ENCODE measurements at regions not wholly inside any gene's neighbourhood (a gene's known extent, or its start where the extent isn't known, plus 50 kb on each side); places are given as distances from the start of the nearest gene placed in this dataset.

DNA sequence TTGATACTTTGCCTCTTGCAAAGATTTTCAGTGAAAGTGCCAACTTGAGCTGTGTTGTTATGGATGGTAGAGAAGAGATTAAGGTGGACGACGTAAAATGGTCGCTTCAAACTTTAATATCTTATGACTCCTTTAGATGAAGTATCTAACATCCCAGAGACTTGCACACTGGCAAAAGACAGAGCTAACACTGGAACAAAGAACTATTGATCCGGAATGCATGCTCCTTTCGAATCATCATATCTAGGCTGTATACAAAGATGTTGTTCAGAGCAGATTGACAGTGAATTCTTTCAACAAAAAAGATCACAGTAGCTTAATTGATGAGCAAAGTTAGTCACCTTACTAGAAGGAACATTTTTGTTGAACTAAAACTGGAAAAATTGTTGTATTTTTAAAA lies 592.7 kb downstream of the NXPH1 start:
- Histone ChIP-seq H3K4me1 (no peaks in the 10 kb centered on the region), H3K9me3 (no peaks in the 10 kb centered on the region), H3K4me3 (no peak overlapping the region), H3K36me3 (ENCODE audit: low read depth, missing control alignments) (no peaks in the 10 kb centered on the region), H3K27me3 (no peaks in the 10 kb centered on the region), H3K27ac (no peak overlapping the region)
- intact Hi-C loops (cut with DNase I; ENCODE audit: low total_unique reads) = no loop called here
- no peak for TF ChIP-seq POLR2A (IDR thresholded peaks at IDR 0.05)
- TF ChIP-seq, protein P1, sequence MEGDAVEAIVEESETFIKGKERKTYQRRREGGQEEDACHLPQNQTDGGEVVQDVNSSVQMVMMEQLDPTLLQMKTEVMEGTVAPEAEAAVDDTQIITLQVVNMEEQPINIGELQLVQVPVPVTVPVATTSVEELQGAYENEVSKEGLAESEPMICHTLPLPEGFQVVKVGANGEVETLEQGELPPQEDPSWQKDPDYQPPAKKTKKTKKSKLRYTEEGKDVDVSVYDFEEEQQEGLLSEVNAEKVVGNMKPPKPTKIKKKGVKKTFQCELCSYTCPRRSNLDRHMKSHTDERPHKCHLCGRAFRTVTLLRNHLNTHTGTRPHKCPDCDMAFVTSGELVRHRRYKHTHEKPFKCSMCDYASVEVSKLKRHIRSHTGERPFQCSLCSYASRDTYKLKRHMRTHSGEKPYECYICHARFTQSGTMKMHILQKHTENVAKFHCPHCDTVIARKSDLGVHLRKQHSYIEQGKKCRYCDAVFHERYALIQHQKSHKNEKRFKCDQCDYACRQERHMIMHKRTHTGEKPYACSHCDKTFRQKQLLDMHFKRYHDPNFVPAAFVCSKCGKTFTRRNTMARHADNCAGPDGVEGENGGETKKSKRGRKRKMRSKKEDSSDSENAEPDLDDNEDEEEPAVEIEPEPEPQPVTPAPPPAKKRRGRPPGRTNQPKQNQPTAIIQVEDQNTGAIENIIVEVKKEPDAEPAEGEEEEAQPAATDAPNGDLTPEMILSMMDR (IDR thresholded peaks at IDR 0.05) = no peak
- WGBS, 2 donors = 80 to 83% methylated on average over 5 of the region's 5 CpGs
- DNase-seq = no peak

DNA sequence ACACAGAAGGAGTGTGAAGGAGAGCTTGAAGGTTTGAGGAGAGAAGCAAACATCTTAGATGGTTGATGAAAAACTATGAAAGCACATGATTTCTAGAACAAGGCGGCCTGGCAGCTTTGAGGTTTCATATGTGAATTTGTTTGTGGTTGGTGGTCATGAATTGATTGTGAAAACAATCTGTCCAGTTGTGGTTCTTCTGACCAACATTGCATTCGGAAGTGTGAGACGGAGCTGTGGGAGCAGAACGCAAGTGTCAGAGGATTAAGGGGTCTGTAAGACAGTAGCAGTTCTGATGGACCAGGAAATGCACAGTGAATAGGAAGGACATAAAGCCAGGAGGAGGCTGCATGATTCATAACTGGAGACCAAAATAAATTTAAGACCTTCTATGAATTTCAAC lies 594.6 kb downstream of the NXPH1 start:
- no peaks in the 10 kb centered on the region for H3K9me3 ChIP-seq
- intact Hi-C loops (cut with DNase I; ENCODE audit: low total_unique reads) = no loop called here
- H3K27me3 ChIP-seq = no peaks in the 10 kb centered on the region
- no peak overlapping the region for H3K27ac ChIP-seq
- no peak for TF ChIP-seq POLR2A (IDR thresholded peaks at IDR 0.05)
- TF ChIP-seq, protein P1 (IDR thresholded peaks at IDR 0.05) = no peak
- no peak overlapping the region for H3K4me3 ChIP-seq
- WGBS, 2 donors = 91 to 94% methylated on average over 4 of the region's 4 CpGs
- no peaks in the 10 kb centered on the region for H3K36me3 ChIP-seq (ENCODE audit: low read depth, missing control alignments)
- no peak for DNase-seq
- no peaks in the 10 kb centered on the region for H3K4me1 ChIP-seq

DNA sequence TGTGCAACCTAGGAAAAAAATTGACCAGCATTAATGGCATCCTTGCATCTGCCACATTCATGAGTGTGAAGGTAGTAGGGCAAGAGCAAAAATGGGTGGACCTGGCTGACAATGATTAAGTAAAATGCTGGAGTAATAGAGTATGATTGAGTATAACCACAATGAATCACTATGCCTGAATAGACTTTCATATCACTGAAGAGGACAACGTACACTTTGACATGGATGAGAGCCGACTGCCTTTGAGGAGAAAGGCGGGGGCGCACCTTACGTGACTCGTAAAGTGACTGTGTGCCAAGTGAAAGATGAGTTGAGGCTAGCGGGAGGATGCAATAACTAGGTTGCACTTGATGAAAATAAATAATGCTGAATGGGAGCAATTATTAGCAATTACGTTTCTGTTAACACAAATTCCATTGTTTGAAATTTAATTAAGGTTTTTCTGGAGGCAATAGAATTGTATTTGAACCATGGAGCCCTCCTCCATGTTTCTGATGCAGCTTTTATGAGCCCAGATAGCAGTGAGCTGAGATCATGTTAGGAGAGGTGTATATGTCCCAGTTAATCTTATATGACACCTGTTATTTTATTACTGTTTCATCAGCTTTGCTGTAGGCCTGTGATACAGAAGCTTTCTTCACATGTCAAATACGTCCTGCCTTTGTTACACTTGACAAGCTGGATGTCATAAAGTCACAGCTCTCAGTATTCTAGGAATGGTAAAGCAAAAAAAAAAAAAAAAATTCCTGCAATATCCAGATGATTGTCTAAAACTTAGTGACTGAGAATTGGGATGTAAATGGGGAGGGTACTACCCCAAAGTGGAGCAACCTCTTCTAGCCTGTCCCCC lies 596.5 kb downstream of the NXPH1 start:
- TF ChIP-seq POLR2A (IDR thresholded peaks at IDR 0.05) = no peak
- TF ChIP-seq, protein P1 (IDR thresholded peaks at IDR 0.05) = no peak

DNA sequence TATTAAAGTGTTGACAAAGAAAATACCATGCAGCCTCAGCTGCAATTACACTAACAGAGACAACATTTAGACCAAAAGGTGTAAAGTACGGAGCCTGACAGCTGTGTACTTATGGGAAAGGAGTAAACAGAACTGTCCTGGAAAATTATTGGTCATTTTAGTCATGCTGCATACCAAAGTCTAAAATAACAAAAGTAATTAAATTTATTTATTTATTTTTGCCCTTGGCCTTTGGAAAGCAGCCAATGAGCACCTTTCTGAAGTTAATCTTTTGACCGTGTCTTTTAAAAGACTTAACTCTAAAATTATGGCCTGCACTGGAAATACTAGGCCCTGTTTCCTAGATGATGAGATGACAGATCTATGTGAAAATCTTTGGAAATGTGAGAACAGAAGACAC lies 597.6 kb downstream of the NXPH1 start:
- H3K9me3 ChIP-seq = no peaks in the 10 kb centered on the region
- H3K4me3 ChIP-seq = no peak overlapping the region
- H3K27ac ChIP-seq = no peak overlapping the region
- no peak for TF ChIP-seq POLR2A (IDR thresholded peaks at IDR 0.05)
- TF ChIP-seq, protein P1 (IDR thresholded peaks at IDR 0.05) = no peak
- no peak for DNase-seq
- 55 to 60% methylated on average over 2 of the region's 2 CpGs for WGBS, 2 donors
- intact Hi-C loops (cut with DNase I; ENCODE audit: low total_unique reads) = no loop called here
- no peaks in the 10 kb centered on the region for H3K36me3 ChIP-seq (ENCODE audit: low read depth, missing control alignments)
- no peaks in the 10 kb centered on the region for H3K27me3 ChIP-seq
- no peaks in the 10 kb centered on the region for H3K4me1 ChIP-seq

More for the DNA sequence above, 596.5 kb downstream of the NXPH1 start:
- 80 to 92% methylated on average over 9 of the region's 9 CpGs for WGBS, 2 donors
- DNase-seq = no peak
- Histone ChIP-seq H3K4me1 (no peaks in the 10 kb centered on the region), H3K4me3 (no peak overlapping the region), H3K27ac (no peak overlapping the region), H3K27me3 (no peaks in the 10 kb centered on the region), H3K9me3 (no peaks in the 10 kb centered on the region), H3K36me3 (ENCODE audit: low read depth, missing control alignments) (no peaks in the 10 kb centered on the region)
- intact Hi-C loops (cut with DNase I; ENCODE audit: low total_unique reads) = no loop called here

DNA sequence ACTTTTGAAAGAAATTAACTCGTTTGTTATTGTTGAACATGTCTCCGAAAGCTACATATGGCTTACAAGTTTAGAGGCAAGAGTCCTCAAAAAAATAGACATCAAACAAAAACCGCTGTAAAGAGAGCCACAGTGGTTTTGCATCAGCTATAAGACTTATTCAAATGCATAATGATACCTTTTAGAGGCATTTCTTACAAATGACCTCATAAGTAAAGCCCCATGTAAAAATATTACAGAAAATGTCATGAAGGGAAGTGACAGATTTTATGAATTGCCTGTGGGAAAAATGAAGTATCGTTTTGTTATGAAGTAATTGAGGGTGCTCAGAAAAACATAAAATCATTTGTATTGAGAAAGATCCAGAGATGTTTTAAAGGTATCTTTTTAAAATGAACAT lies 598.0 kb downstream of the NXPH1 start:
- no peak for DNase-seq
- Histone ChIP-seq H3K9me3 (no peaks in the 10 kb centered on the region), H3K27me3 (no peaks in the 10 kb centered on the region), H3K4me3 (no peak overlapping the region), H3K4me1 (no peaks in the 10 kb centered on the region), H3K36me3 (ENCODE audit: low read depth, missing control alignments) (no peaks in the 10 kb centered on the region), H3K27ac (no peak overlapping the region)
- WGBS, 2 donors = 88 to 89% methylated on average over 4 of the region's 4 CpGs
- TF ChIP-seq POLR2A (IDR thresholded peaks at IDR 0.05) = no peak
- TF ChIP-seq, protein P1 (IDR thresholded peaks at IDR 0.05) = no peak
- intact Hi-C loops (cut with DNase I; ENCODE audit: low total_unique reads) = no loop called here

Data from testis (tissue), 2 donors.